IMR-90 (cell line): ENCODE measurements at regions not wholly inside any gene's neighbourhood (a gene's known extent, or its start where the extent isn't known, plus 50 kb on each side); places are given as distances from the start of the nearest gene placed in this dataset.

Experiments used
- ATAC-seq: fragments of 200-7000 bp; cut with Tn5 transposase; 2 replicates; pipeline ENCODE4 v1.9.1; 2020; ENCODE audit warnings: low read depth, mild to moderate bottlenecking, moderate library complexity
- BruUV-seq: library from RNA; stranded (reverse); fragments of 400-500 nt; replicated peaks from 2 replicates; lab custom pipeline; 2021; lab: Mats Ljungman, UMichigan
- CTCF ChIA-PET: fragments of 300-600 bp; formaldehyde crosslinking; extraction: SDS; loops from one replicate; lab custom pipeline; 2021; ENCODE audit warnings: antibody characterized with exemption; lab: Yijun Ruan, JAX
- POLR2A ChIA-PET: fragments of 300-600 bp; sonication (Branson Sonifier 250); formaldehyde crosslinking; loops from one replicate; lab custom pipeline; 2022; ENCODE audit warnings: antibody characterized with exemption; ENCODE audit not compliant: unreplicated experiment; lab: Charles Lee
- DNase-seq: peaks from one replicate; pipeline ENCODE4 v3.0.0; 2013
- H2AFZ ChIP-seq: replicated peaks from 2 replicates; pipeline ENCODE3; 2013; ENCODE audit warnings: low read length, mild to moderate bottlenecking; ENCODE audit not compliant: poor library complexity
- H2AK5ac ChIP-seq: 2 replicates; pipeline ENCODE4 v1.6.1; 2013; ENCODE audit warnings: low read depth, low read length, inconsistent platforms
- H2AK9ac ChIP-seq: replicated peaks from 2 replicates; pipeline ENCODE3; 2013; ENCODE audit warnings: mild to moderate bottlenecking, low read depth, low read length, moderate library complexity; ENCODE audit not compliant: poor library complexity
- H2BK120ac ChIP-seq: 2 replicates; pipeline ENCODE4 v1.6.1; 2013; ENCODE audit warnings: low read depth, low read length, inconsistent platforms
- H2BK15ac ChIP-seq: 3 replicates; pipeline ENCODE4 v1.6.1; 2013; ENCODE audit warnings: low read depth, low read length, inconsistent platforms
- H2BK20ac ChIP-seq: 2 replicates; pipeline ENCODE4 v1.6.1; 2013; ENCODE audit warnings: low read depth, mild to moderate bottlenecking, inconsistent platforms, low read length, moderate library complexity
- H2BK5ac ChIP-seq: 2 replicates; pipeline ENCODE4 v1.6.1; 2013; ENCODE audit warnings: mild to moderate bottlenecking, low read depth, low read length, inconsistent platforms; ENCODE audit not compliant: poor library complexity, severe bottlenecking
- H3K14ac ChIP-seq: replicated peaks from 2 replicates; pipeline ENCODE4 v1.6.1; 2013; ENCODE audit warnings: low read depth, low read length, inconsistent platforms
- H3K18ac ChIP-seq: 2 replicates; pipeline ENCODE4 v1.6.1; 2013; ENCODE audit warnings: low read depth, low read length, control low read depth
- H3K23ac ChIP-seq: 2 replicates; pipeline ENCODE4 v1.6.1; 2013; ENCODE audit warnings: low read depth, low read length, inconsistent platforms
- H3K27ac ChIP-seq: 2 replicates; pipeline ENCODE4 v1.5.1; 2013; ENCODE audit warnings: mild to moderate bottlenecking, control low read depth, low read length; ENCODE audit not compliant: insufficient read depth
- H3K27me3 ChIP-seq: 2 replicates; pipeline ENCODE4 v1.6.1; 2013; ENCODE audit warnings: low read length; ENCODE audit not compliant: control insufficient read depth, insufficient read depth
- H3K36me3 ChIP-seq: 2 replicates; pipeline ENCODE4 v1.6.1; 2013; ENCODE audit warnings: low read length, mixed read lengths; ENCODE audit not compliant: control insufficient read depth, insufficient read depth
- H3K4ac ChIP-seq: 2 replicates; pipeline ENCODE4 v1.6.1; 2013; ENCODE audit warnings: low read depth, low read length, inconsistent platforms
- H3K4me1 ChIP-seq: 2 replicates; pipeline ENCODE4 v1.6.1; 2013; ENCODE audit warnings: low read length, mixed read lengths; ENCODE audit not compliant: control insufficient read depth, insufficient read depth
- H3K4me2 ChIP-seq: 2 replicates; pipeline ENCODE4 v1.6.1; 2013; ENCODE audit warnings: low read depth, mild to moderate bottlenecking, control low read depth, low read length, moderate library complexity
- H3K4me3 ChIP-seq: 2 replicates; pipeline ENCODE4 v1.5.1; 2013; ENCODE audit warnings: low read depth, mild to moderate bottlenecking, control low read depth, low read length, moderate library complexity; ENCODE audit not compliant: insufficient read depth
- H3K56ac ChIP-seq: 2 replicates; pipeline ENCODE4 v1.6.1; 2013; ENCODE audit warnings: low read length, inconsistent platforms; ENCODE audit not compliant: insufficient read depth; ENCODE audit errors: extremely low read depth
- H3K79me1 ChIP-seq, 2 experiments: 2 replicates each; pipeline ENCODE4 v1.6.1; 2013; ENCODE audit warnings: low read length in 2 of 2, inconsistent platforms in 1 of 2, low read depth in 1 of 2
- H3K9ac ChIP-seq: 2 replicates; pipeline ENCODE4 v1.6.1; 2013; ENCODE audit warnings: low read depth, low read length, control low read depth
- H3K9me1 ChIP-seq: 2 replicates; pipeline ENCODE4 v1.6.1; 2013; ENCODE audit warnings: low read length, inconsistent platforms; ENCODE audit not compliant: insufficient read depth
- H3K9me3 ChIP-seq: 2 replicates; pipeline ENCODE4 v1.6.1; 2013; ENCODE audit warnings: low read length; ENCODE audit not compliant: control insufficient read depth, insufficient read depth
- H4K20me1 ChIP-seq: 2 replicates; pipeline ENCODE4 v1.6.1; 2013; ENCODE audit warnings: low read length, inconsistent platforms; ENCODE audit not compliant: insufficient read depth
- H4K5ac ChIP-seq: 2 replicates; pipeline ENCODE4 v1.6.1; 2013; ENCODE audit warnings: mild to moderate bottlenecking, low read depth, low read length, control low read depth
- H4K8ac ChIP-seq, 2 experiments: 2 replicates each; pipeline ENCODE4 v1.6.1; 2013; ENCODE audit warnings: low read depth in 2 of 2, low read length in 2 of 2, control low read depth in 1 of 2, inconsistent platforms in 1 of 2
- H4K91ac ChIP-seq: 2 replicates; pipeline ENCODE4 v1.6.1; 2013; ENCODE audit warnings: low read depth, low read length, inconsistent platforms; ENCODE audit not compliant: insufficient read depth
- BHLHE40 ChIP-seq: fragments of 150-350 bp; IDR thresholded peaks from 2 replicates; pipeline ENCODE4 v1.6.1; 2016; ENCODE audit warnings: mild to moderate bottlenecking, low read depth, low read length
- CEBPB ChIP-seq: IDR thresholded peaks from 2 replicates; pipeline ENCODE4 v1.6.1; 2012; ENCODE audit warnings: low read depth, low read length, improper control_type of control experiment
- CHD1 ChIP-seq: IDR thresholded peaks from 2 replicates; pipeline ENCODE4 v1.6.1; 2012; ENCODE audit warnings: low read depth, low read length, improper control_type of control experiment
- ELK1 ChIP-seq: fragments of 150-350 bp; IDR thresholded peaks from 2 replicates; pipeline ENCODE4 v1.6.1; 2016; ENCODE audit warnings: low read depth, mild to moderate bottlenecking, low read length, moderate library complexity, borderline replicate concordance
- FOS ChIP-seq: fragments of 150-350 bp; IDR thresholded peaks from 2 replicates; pipeline ENCODE4 v1.6.1; 2016; ENCODE audit warnings: low read depth, low read length
- MAZ ChIP-seq: IDR thresholded peaks from 2 replicates; pipeline ENCODE4 v1.6.1; 2012; ENCODE audit warnings: low read depth, mild to moderate bottlenecking, low read length, improper control_type of control experiment, moderate library complexity, borderline replicate concordance
- NFE2L2 ChIP-seq: fragments of 150-350 bp; IDR thresholded peaks from 2 replicates; pipeline ENCODE4 v1.6.1; 2016; ENCODE audit warnings: low read depth, mild to moderate bottlenecking, low read length
- POLR2A ChIP-seq: IDR thresholded peaks from 2 replicates; pipeline ENCODE4 v1.6.1; 2012; ENCODE audit warnings: mild to moderate bottlenecking, low read depth, low read length
- RCOR1 ChIP-seq: IDR thresholded peaks from 2 replicates; pipeline ENCODE4 v1.6.1; 2012; ENCODE audit warnings: mild to moderate bottlenecking, low read length, improper control_type of control experiment; ENCODE audit not compliant: insufficient replicate concordance
- SMC3 ChIP-seq: fragments of 150-350 bp; IDR thresholded peaks from 2 replicates; pipeline ENCODE4 v1.6.1; 2016; ENCODE audit warnings: low read depth, mild to moderate bottlenecking, antibody characterized with exemption, low read length, moderate library complexity
- USF2 ChIP-seq: fragments of 150-350 bp; IDR thresholded peaks from 2 replicates; pipeline ENCODE4 v1.6.1; 2017; ENCODE audit warnings: mild to moderate bottlenecking, antibody characterized with exemption, low read length, low read depth
- WGBS, 2 experiments: methylation state at CpG; one replicate each; pipeline versions ENCODE4 v1.1.5 to v1.1.7; 2013; ENCODE audit warnings: missing lambda C conversion rate in 2 of 2; ENCODE audit not compliant: insufficient read length in 1 of 2; ENCODE audit errors: extremely low coverage in 2 of 2; 5-methylcytosine and 5-hydroxymethylcytosine counted together
- dilution Hi-C: fragments of 300-500 bp; cut with HindIII; formaldehyde crosslinking; loops from one replicate; pipeline ENCODE4 v1.14.3; 2018; ENCODE audit warnings: low sequenced_read_pairs; ENCODE audit not compliant: unreplicated experiment
- in situ Hi-C: fragments of 300-500 bp; cut with MboI; formaldehyde crosslinking; loops from 3 replicates; pipeline ENCODE4 v1.14.3; 2019; ENCODE audit warnings: low sequenced_read_pairs, inconsistent platforms, mixed read lengths
- intact Hi-C: fragments of 100-400 bp; cut with micrococcal nuclease; formaldehyde crosslinking; loops from 2 replicates; pipeline ENCODE4 v1.10.0; 2022

- no peak for ATAC-seq
- CTCF ChIA-PET = no interaction called here
- Histone ChIP-seq H3K4me2 (no peak overlapping the region), H3K27ac (no peak overlapping the region), H3K4ac (no peak overlapping the region), H3K79me1 (no peaks in the 10 kb centered on the region), H2AK5ac (no peak overlapping the region), H2BK5ac (no peak overlapping the region), H4K91ac (no peak overlapping the region), H2AFZ (no peak overlapping the region), H2BK120ac (no peak overlapping the region), H4K20me1 (no peaks in the 10 kb centered on the region), H3K18ac (no peak overlapping the region), H2BK20ac (no peak overlapping the region), H3K9me3 (peaks cover 5% of the 10 kb centered on the region; the same call in 1 of the 2 replicates), H3K27me3 (no peaks in the 10 kb centered on the region), H3K4me1 (no peaks in the 10 kb centered on the region), H3K9me1 (no peaks in the 10 kb centered on the region), H2BK15ac (no peak overlapping the region), H3K9ac (no peak overlapping the region), H4K5ac (no peak overlapping the region), H3K23ac (no peak overlapping the region), H2AK9ac (no peak overlapping the region), H3K14ac (no peak overlapping the region), H3K4me3 (no peak overlapping the region), H3K56ac (no peak overlapping the region), H4K8ac (no peak overlapping the region), H3K36me3 (no peaks in the 10 kb centered on the region)
- dilution Hi-C loops = no loop called here
- POLR2A ChIA-PET = no interaction called here
- 10% methylated on average over 2 of the region's 5 CpGs; no CpG with 5 or more reads in 1 of the 2 experiments for WGBS, 2 experiments
- in situ Hi-C loops = no loop called here
- intact Hi-C loops = no loop called here
- no peak for DNase-seq
- no TSS peak for BruUV-seq
- TF ChIP-seq ELK1 (no peak), NFE2L2 (no peak), MAZ (no peak), RCOR1 (no peak), CHD1 (no peak), FOS (no peak), SMC3 (no peak), USF2 (no peak), POLR2A (no peak), CEBPB (no peak), BHLHE40 (no peak)
These were observed 785.1 kb downstream of the EDEM1 start for GRCh38 chr3:5972586-5972985.
